ENCODE measurements at regions not wholly inside any gene's neighbourhood (a gene's known extent, or its start where the extent isn't known, plus 50 kb on each side); places are given as distances from the start of the nearest gene placed in this dataset.

DNA sequence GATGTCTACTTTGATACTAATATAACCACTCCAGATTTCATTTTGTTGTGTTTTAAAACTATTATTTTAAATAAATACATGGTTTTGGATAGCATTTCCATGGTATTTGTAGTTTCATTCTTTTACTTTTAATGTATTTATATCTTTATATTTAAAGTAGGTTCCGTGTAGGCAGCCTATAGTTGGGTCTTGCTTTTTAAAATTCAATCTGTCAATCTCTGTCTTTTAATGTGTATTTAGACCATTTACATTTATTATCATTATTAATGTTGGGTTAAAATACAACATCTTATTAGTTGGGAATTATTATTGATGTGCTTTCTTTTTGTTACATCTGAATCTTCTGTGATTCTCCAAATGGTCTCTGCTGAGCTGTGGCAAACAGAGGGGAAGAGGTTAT, 412.1 kb downstream of the NPIPA7 start:
- TF ChIP-seq, protein P1, sequence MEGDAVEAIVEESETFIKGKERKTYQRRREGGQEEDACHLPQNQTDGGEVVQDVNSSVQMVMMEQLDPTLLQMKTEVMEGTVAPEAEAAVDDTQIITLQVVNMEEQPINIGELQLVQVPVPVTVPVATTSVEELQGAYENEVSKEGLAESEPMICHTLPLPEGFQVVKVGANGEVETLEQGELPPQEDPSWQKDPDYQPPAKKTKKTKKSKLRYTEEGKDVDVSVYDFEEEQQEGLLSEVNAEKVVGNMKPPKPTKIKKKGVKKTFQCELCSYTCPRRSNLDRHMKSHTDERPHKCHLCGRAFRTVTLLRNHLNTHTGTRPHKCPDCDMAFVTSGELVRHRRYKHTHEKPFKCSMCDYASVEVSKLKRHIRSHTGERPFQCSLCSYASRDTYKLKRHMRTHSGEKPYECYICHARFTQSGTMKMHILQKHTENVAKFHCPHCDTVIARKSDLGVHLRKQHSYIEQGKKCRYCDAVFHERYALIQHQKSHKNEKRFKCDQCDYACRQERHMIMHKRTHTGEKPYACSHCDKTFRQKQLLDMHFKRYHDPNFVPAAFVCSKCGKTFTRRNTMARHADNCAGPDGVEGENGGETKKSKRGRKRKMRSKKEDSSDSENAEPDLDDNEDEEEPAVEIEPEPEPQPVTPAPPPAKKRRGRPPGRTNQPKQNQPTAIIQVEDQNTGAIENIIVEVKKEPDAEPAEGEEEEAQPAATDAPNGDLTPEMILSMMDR (IDR thresholded peaks at IDR 0.05): no peak
- TF ChIP-seq POLR2A (IDR thresholded peaks at IDR 0.05): no peak

Data from testis (tissue), 2 donors.